ENCODE measurements at regions not wholly inside any gene's neighbourhood (a gene's known extent, or its start where the extent isn't known, plus 50 kb on each side); places are given as distances from the start of the nearest gene placed in this dataset.

GRCh38 chr5:155783791-155784190 lies 543.2 kb upstream of the SGCD start:
- TF ChIP-seq CTCF (conservative IDR thresholded peaks at IDR 0.05; ENCODE audit: low read depth, low read length): no peak

GRCh38 chr5:155786108-155786507 lies 540.9 kb upstream of the SGCD start:
- no peak overlapping the region for H3K4me3 ChIP-seq (ENCODE audit: low read depth, low read length)

More at GRCh38 chr5:155783791-155784190, 543.2 kb upstream of the SGCD start:
- no peak overlapping the region for H3K4me3 ChIP-seq (ENCODE audit: low read depth, low read length)
- DNase-seq (ENCODE audit: low read depth): no peak

GRCh38 chr5:155792873-155793272 lies 534.1 kb upstream of the SGCD start:
- no peak for DNase-seq (ENCODE audit: low read depth)
- TF ChIP-seq CTCF (conservative IDR thresholded peaks at IDR 0.05; ENCODE audit: low read depth, low read length): no peak
- H3K4me3 ChIP-seq (ENCODE audit: low read depth, low read length): no peak overlapping the region

More at GRCh38 chr5:155786108-155786507, 540.9 kb upstream of the SGCD start:
- TF ChIP-seq CTCF (conservative IDR thresholded peaks at IDR 0.05; ENCODE audit: low read depth, low read length): no peak
- DNase-seq (ENCODE audit: low read depth): no peak

- no peak overlapping the region for H3K4me3 ChIP-seq (ENCODE audit: low read depth, low read length)
- TF ChIP-seq CTCF (conservative IDR thresholded peaks at IDR 0.05; ENCODE audit: low read depth, low read length): no peak
- peak; percentile 2 for DNase-seq (ENCODE audit: low read depth)
Observed at GRCh38 chr5:155794795-155795194, 532.2 kb upstream of the SGCD start.

- H3K4me3 ChIP-seq (ENCODE audit: low read depth, low read length): no peak overlapping the region
- TF ChIP-seq CTCF (conservative IDR thresholded peaks at IDR 0.05; ENCODE audit: low read depth, low read length): no peak
- DNase-seq (ENCODE audit: low read depth): no peak
Observed at GRCh38 chr5:155799308-155799707, 527.7 kb upstream of the SGCD start.

- no peak overlapping the region for H3K4me3 ChIP-seq (ENCODE audit: low read depth, low read length)
- no peak for TF ChIP-seq CTCF (conservative IDR thresholded peaks at IDR 0.05; ENCODE audit: low read depth, low read length)
- DNase-seq (ENCODE audit: low read depth): no peak
Observed at GRCh38 chr5:155807884-155808576, 518.9 kb upstream of the SGCD start.

- no peak overlapping the region for H3K4me3 ChIP-seq (ENCODE audit: low read depth, low read length)
- no peak for DNase-seq (ENCODE audit: low read depth)
- no peak for TF ChIP-seq CTCF (conservative IDR thresholded peaks at IDR 0.05; ENCODE audit: low read depth, low read length)
Observed at GRCh38 chr5:155815248-155815647, 511.7 kb upstream of the SGCD start.

All from choroid plexus epithelial cell (primary cell).